C1 segment of cervical spinal cord (tissue), 14 donors: ENCODE measurements at regions not wholly inside any gene's neighbourhood (a gene's known extent, or its start where the extent isn't known, plus 50 kb on each side); places are given as distances from the start of the nearest gene placed in this dataset.

Experiments
- DNase-seq, 14 donors: peaks; one replicate each; lab custom pipeline; 2025; lab: John Stamatoyannopoulos, UW

DNA sequence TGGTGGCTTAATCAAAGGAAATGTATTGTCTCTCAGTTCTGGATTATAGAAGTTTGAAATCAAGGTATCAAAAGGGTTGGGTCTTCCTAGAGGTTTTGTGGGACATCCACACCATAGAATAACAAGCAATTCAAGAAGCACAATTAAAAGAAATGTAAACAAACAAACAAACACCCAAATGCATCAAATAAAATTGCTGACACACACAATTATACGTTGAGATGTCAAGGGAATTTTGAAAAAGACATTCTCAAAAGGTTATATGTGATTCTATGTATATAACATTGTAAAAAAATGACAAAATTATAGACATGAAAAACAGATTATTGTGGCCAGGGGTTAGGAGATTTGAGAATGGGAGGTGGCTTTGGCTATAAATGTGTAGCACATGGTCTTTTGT lies 250.7 kb upstream of the AGA start:
- DNase-seq, result no peak

DNA sequence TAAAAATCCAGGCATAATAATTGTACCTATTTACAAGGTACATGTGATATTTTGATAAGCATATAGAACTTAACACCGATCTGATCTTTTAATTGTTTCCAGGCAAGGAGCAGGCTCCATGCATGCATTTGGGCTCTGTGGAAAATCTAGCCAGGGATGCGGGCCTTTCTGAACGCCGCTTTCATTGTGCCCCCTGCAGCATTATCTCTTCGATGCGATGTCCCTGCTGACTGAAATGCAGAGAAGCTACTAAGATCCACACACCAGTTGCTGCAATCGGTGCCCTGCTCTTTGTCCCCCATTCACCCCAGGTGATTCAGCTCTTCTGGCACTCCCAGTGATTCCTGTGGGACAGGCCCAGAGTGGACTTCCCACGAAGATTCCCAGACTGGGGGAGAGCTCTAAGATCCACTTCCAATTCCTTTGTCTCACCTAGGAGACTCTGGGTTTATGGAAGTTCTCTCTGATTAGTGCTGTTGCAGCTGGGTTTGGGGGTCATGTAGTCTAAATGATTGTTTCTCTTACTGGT lies 254.3 kb upstream of the AGA start:
- DNase-seq, result no peak

GRCh38 chr4:177699365-177700213 lies 257.4 kb upstream of the AGA start:
- DNase-seq, result no peak

GRCh38 chr4:177706916-177707315 lies 264.7 kb upstream of the AGA start:
- no peak for DNase-seq

GRCh38 chr4:177713454-177713853 lies 271.2 kb upstream of the AGA start:
- DNase-seq, result no peak

GRCh38 chr4:177717407-177717806 lies 275.2 kb upstream of the AGA start:
- no peak for DNase-seq

GRCh38 chr4:177718514-177718913 lies 276.3 kb upstream of the AGA start:
- no peak for DNase-seq

- no peak for DNase-seq
These were observed 283.9 kb upstream of the AGA start for GRCh38 chr4:177726111-177726510.

DNA sequence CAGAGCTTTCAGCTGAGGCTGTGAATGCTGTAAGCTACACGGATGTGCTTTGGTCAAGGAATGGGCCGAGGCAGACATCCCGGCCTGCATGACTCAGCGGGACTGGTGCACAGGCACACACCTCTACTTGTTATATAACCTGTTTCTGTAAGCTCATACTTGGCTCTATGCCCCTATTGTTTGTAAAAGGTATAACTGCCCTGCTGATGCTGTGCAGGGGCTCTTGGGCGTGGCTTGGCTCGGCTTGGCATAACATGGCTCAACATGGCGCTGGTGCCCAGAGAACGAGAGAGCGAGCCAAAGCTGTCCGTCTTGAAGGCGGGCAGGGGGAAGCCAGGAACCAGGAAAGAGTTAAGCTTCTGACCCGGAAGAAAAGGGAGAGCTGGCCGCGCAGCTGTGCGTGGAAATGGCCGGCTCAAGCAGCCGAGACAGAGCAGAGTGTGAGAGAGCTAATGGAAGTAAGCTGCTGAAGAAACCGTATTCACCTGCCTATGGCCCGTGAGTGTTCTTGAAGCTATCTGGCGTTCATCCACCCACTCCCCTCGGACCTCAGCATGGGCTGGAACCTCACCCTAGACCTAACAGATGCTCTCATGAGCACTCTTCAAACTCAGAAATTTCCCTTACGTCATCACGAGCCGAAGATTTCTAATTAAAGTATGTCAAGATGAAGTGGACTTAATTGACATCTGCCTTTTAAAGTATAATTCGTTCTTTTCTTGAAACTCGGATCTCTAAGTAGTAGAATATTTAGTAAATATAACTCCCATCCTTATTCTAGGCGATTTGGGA lies 286.3 kb upstream of the AGA start:
- DNase-seq, result no peak

- no peak for DNase-seq
These were observed 287.4 kb upstream of the AGA start for GRCh38 chr4:177729681-177730080.

DNA sequence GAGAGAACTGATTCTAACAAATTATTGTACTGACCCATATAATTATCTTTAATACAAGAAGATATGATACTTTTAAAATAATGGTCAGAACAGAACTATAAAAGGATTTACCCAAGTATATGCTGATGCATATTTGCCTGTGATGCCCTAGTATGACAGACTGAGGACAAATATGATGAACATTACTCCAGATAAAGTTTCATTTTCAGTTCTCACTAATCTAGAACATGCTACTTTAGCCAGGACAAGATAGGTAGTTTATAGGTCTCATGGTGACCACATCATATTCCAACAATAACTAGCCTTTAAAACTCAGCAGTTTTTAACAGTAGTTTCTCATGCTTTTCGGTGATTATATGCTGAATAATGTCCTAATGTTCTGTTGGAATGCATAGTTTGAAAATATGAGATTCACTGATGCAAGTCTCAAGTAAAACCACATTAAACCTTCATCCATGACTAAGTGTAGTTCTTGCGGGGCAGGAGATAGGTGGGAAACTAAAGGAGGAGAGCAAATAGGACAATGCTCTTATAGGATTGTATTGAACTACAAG lies 295.2 kb upstream of the AGA start:
- no peak for DNase-seq

DNA sequence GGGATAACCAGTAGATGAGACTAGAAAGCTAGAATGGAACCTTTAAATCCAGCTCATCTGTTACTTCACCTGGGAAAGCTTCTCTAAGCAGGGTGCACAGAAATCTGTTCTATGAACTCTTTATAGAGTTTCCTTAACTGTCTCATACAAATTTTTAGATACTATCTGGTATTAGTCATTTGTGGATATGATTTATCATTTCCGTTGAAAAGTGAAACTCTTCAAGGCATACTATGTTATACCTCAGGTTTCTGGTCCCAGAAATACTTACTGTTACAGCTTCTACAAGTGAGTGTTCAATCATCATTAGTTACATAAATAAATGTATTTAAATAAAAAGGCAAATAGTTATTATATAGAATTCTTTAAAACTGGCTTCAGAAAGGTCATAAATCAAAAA lies 298.3 kb upstream of the AGA start:
- DNase-seq, result no peak

DNA sequence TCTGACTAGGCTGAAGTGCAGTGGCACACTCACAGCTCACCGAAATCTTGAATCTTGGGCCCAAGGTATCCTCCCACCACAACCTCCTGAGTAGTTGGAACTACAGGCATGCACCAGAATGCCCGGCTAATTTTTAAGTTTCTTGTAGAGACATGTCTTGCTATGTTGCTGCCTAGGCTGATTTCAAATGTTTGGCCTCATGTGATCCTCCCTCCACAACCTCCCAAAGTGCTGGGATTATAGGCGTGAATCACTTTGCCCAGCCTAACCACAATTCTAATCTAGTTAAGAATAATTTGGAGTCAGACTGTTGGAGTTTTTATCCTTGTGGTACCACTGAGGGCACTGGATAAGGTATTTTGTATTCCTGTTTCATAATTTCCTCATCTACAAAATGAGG lies 317.5 kb upstream of the AGA start:
- DNase-seq, result no peak

DNA sequence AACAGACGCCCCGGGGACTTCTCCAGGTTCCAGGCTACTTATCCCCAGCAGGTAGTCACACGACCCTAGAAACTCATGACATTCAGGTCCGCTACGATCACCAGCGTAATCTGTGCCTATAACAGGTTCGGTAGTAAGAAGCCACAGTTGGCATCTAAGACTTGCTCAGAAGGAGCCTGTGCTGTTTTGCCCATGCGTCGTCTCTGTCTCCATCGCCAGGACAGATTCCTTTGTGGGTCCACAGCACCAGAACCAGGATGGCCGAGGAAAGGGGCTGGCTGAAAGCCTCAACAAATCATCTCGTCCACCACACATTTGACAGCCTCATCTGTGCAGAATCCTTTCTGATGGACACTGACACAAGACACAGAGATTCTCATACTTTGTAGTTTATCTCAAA lies 319.5 kb upstream of the AGA start:
- no peak for DNase-seq

DNA sequence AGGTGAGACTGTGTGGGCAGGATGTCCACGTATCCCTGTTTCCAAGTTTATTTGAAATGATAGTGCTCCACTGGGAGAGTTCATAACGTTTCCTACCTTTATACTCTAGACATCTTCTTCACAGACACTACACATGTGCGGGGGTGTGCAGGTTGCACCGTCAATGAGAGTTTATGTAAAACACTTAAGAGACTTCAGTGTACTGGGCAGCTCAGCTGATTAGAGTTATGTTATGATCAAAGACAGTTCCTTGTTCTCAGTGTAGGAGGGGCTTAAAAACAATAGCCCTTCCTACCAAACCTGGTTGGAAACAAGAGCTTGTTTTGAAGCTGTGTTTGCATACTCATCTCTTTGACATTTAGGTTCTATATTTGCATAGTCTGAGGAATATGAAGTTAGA lies 326.9 kb upstream of the AGA start:
- DNase-seq, result no peak

GRCh38 chr4:177770776-177771175 lies 328.5 kb upstream of the AGA start:
- no peak for DNase-seq

DNA sequence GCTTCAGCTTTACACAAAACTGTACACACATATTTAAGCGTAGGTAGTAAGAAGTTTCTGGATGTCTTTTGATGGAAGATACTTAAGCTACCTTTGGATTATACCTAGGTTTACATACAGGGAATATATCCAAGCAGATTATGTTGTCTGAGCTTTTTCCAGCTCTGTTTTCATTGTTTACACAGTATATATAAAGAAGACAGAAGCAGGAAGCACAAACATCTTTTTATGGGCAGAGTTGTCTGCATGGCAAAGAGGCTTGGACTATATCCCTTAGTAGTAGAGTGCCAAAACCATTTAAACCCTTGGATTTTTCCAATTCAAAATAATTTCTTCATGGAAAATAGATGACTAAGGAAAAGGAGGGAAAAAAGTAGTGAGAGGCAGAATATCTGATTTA lies 329.4 kb upstream of the AGA start:
- DNase-seq, result no peak

DNA sequence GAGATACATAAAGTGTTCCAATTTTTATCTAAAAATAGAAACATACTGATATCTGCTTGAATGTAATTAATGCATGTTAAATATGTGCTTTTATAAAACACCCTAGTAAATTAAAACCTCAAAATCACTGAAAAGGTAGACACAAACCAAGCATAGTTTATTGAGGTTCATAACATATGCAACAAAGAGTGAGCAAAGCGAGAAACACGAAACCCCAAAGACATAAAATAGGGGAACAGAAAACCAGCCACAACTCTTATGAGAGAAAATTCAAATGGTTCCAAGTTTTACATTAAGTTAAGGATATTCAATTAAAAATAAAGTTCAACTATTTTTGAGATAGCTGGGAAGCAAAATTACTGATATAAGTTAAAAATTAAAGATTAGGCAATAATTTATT lies 336.4 kb upstream of the AGA start:
- DNase-seq, result no peak

GRCh38 chr4:177785000-177785399 lies 342.8 kb upstream of the AGA start:
- DNase-seq, result no peak

DNA sequence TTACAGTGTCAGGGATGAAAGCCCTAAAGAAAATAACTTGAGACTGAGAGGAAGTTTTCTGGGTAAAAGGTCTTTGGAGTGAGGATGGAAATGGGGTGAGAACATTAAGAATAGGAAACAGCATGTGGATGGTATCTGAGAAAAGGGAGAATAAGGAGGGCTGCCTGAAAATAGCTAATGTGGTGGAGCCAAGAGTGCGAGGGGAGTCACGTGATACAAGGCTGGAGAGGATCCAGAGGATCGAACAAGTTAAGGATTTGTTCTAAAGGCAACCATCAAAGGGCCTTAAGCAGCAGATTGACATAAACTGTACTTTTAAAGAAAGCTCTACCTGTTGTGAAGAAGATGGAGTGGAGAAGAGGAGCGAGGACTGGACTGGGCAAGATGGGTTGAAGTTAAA lies 347.4 kb upstream of the AGA start:
- no peak for DNase-seq

GRCh38 chr4:177791188-177791587 lies 349.0 kb upstream of the AGA start:
- DNase-seq, result no peak

GRCh38 chr4:177796841-177797240 lies 354.6 kb upstream of the AGA start:
- DNase-seq, result no peak

GRCh38 chr4:177798161-177798560 lies 355.9 kb upstream of the AGA start:
- no peak for DNase-seq
